ENCODE measurements at regions not wholly inside any gene's neighbourhood (a gene's known extent, or its start where the extent isn't known, plus 50 kb on each side); places are given as distances from the start of the nearest gene placed in this dataset.

GRCh38 chr3:64748244-64748904 lies 60.6 kb upstream of the ADAMTS9 start:
- DNase-seq (ENCODE audit: low read depth in 2 of 2) = no peak

- DNase-seq (ENCODE audit: low read depth in 2 of 2) = no peak
Measured at GRCh38 chr3:64747679-64748078, 59.9 kb upstream of the ADAMTS9 start.

GRCh38 chr3:64743887-64744243 lies 56.1 kb upstream of the ADAMTS9 start:
- no peak for DNase-seq (ENCODE audit: low read depth in 2 of 2)

- DNase-seq (ENCODE audit: low read depth in 2 of 2) = no peak
Measured at GRCh38 chr3:64743156-64743886, 55.5 kb upstream of the ADAMTS9 start.

- DNase-seq (ENCODE audit: low read depth in 2 of 2) = peak; percentile 23 to 24
Measured at GRCh38 chr3:64741341-64741740, 53.5 kb upstream of the ADAMTS9 start.

- DNase-seq (ENCODE audit: low read depth in 2 of 2) = no peak
Measured at GRCh38 chr3:64739971-64740631, 52.3 kb upstream of the ADAMTS9 start.
